ENCODE measurements at regions not wholly inside any gene's neighbourhood (a gene's known extent, or its start where the extent isn't known, plus 50 kb on each side); places are given as distances from the start of the nearest gene placed in this dataset.

- no peak for DNase-seq
Measured at GRCh38 chr5:8870349-8870958, 675.4 kb downstream of the SEMA5A start.

- DNase-seq: no peak
Measured at GRCh38 chr5:8870959-8871355, 674.9 kb downstream of the SEMA5A start.

- DNase-seq: no peak
Measured at GRCh38 chr5:8871446-8871845, 674.4 kb downstream of the SEMA5A start.

GRCh38 chr5:8875722-8876121 is 670.2 kb downstream of the SEMA5A start:
- DNase-seq: no peak

- DNase-seq: no peak
Measured at GRCh38 chr5:8879248-8879647, 666.6 kb downstream of the SEMA5A start.

- no peak for DNase-seq
Measured at GRCh38 chr5:8884029-8884428, 661.8 kb downstream of the SEMA5A start.

GRCh38 chr5:8892926-8893325 is 652.9 kb downstream of the SEMA5A start:
- no peak for DNase-seq

GRCh38 chr5:8894031-8894430 is 651.8 kb downstream of the SEMA5A start:
- no peak for DNase-seq

- DNase-seq: no peak
Measured at GRCh38 chr5:8895062-8895461, 650.8 kb downstream of the SEMA5A start.

GRCh38 chr5:8895599-8895998 is 650.3 kb downstream of the SEMA5A start:
- DNase-seq: no peak

GRCh38 chr5:8897316-8897715 is 648.6 kb downstream of the SEMA5A start:
- DNase-seq: no peak

- no peak for DNase-seq
Measured at GRCh38 chr5:8905021-8905420, 640.9 kb downstream of the SEMA5A start.

- DNase-seq: no peak
Measured at GRCh38 chr5:8906303-8906967, 639.4 kb downstream of the SEMA5A start.

GRCh38 chr5:8907168-8907868 is 638.6 kb downstream of the SEMA5A start:
- no peak for DNase-seq

- no peak for DNase-seq
Measured at GRCh38 chr5:8908055-8908683, 637.7 kb downstream of the SEMA5A start.

- DNase-seq: no peak
Measured at GRCh38 chr5:8912106-8912505, 633.8 kb downstream of the SEMA5A start.

GRCh38 chr5:8913522-8913921 is 632.4 kb downstream of the SEMA5A start:
- no peak for DNase-seq

GRCh38 chr5:8919096-8919495 is 626.8 kb downstream of the SEMA5A start:
- no peak for DNase-seq

- no peak for DNase-seq
Measured at GRCh38 chr5:8923526-8923925, 622.3 kb downstream of the SEMA5A start.

- no peak for DNase-seq
Measured at GRCh38 chr5:8924054-8924793, 621.7 kb downstream of the SEMA5A start.

GRCh38 chr5:8930021-8930420 is 615.9 kb downstream of the SEMA5A start:
- DNase-seq: no peak

- no peak for DNase-seq
Measured at GRCh38 chr5:8934455-8934854, 611.4 kb downstream of the SEMA5A start.

GRCh38 chr5:8940934-8941333 is 604.9 kb downstream of the SEMA5A start:
- DNase-seq: no peak

Measured in activated CD4-positive, CD25-positive, alpha-beta regulatory T cell (primary cell).